SK-N-SH (cell line): ENCODE measurements at regions not wholly inside any gene's neighbourhood (a gene's known extent, or its start where the extent isn't known, plus 50 kb on each side); places are given as distances from the start of the nearest gene placed in this dataset.
A peak's percentile ranks its signal among the peaks of the same experiment; 100 is the strongest.

ENCODE experiments used
- CTCF ChIP-seq: fragments of 200-600 bp; sonication (generic); IDR thresholded peaks from 2 replicates; pipeline ENCODE4 v1.6.1; 2017; ENCODE audit warnings: antibody characterized with exemption, mild to moderate bottlenecking, moderate library complexity
- EP300 ChIP-seq, 2 experiments: IDR thresholded peaks; 2 replicates each; pipeline versions ENCODE4 v1.4.0 to v1.6.1; 2012; ENCODE audit warnings: borderline replicate concordance in 1 of 2, low read depth in 1 of 2, low read length in 1 of 2
- EZH2phosphoT487 ChIP-seq: fragments of 200-600 bp; sonication (generic); IDR thresholded peaks from 2 replicates; pipeline ENCODE4 v1.6.1; 2017; ENCODE audit warnings: low read depth, mixed run types, mild to moderate bottlenecking, antibody characterized with exemption, moderate library complexity, borderline replicate concordance
- FOXM1 ChIP-seq: IDR thresholded peaks from 2 replicates; pipeline ENCODE4 v1.4.0; 2012; ENCODE audit warnings: low read depth, mild to moderate bottlenecking
- MAX ChIP-seq: IDR thresholded peaks from 2 replicates; pipeline ENCODE4 v1.4.0; 2012; ENCODE audit warnings: low read depth
- MXI1 ChIP-seq: IDR thresholded peaks from 2 replicates; pipeline ENCODE4 v1.6.1; 2012; ENCODE audit warnings: mild to moderate bottlenecking, low read depth, low read length, improper control_type of control experiment
- RAD21 ChIP-seq: IDR thresholded peaks from 2 replicates; pipeline ENCODE4 v1.6.1; 2012; ENCODE audit warnings: mild to moderate bottlenecking, low read length
- REST ChIP-seq: IDR thresholded peaks from 2 replicates; pipeline ENCODE4 v1.6.1; 2012; ENCODE audit warnings: mild to moderate bottlenecking, low read depth, low read length, moderate library complexity
- SIN3A ChIP-seq: IDR thresholded peaks from 2 replicates; pipeline ENCODE4 v1.6.1; 2012; ENCODE audit warnings: low read depth, mild to moderate bottlenecking, low read length, moderate library complexity, borderline replicate concordance
- SMC3 ChIP-seq: IDR thresholded peaks from 2 replicates; pipeline ENCODE4 v1.6.1; 2012; ENCODE audit warnings: low read depth, low read length, improper control_type of control experiment
- TAF1 ChIP-seq: IDR thresholded peaks from 2 replicates; pipeline ENCODE4 v1.6.1; 2012; ENCODE audit warnings: low read depth, mild to moderate bottlenecking, low read length, moderate library complexity, borderline replicate concordance
- TCF12 ChIP-seq: IDR thresholded peaks from 2 replicates; pipeline ENCODE4 v1.4.0; 2012
- USF2 ChIP-seq: fragments of 150-350 bp; IDR thresholded peaks from 2 replicates; pipeline ENCODE4 v1.6.1; 2017; ENCODE audit warnings: antibody characterized with exemption, low read length, low read depth, borderline replicate concordance

- TF ChIP-seq MXI1 (no peak), CTCF (peak; percentile 20; the same call in 1 of the 2 replicates), FOXM1 (no peak), USF2 (no peak), EP300 (IDR thresholded peaks at IDR 0.05; ENCODE audit: borderline replicate concordance in 1 of 2, low read depth in 1 of 2, low read length in 1 of 2) (no peak), SIN3A (no peak), TAF1 (no peak), EZH2phosphoT487 (no peak), TCF12 (no peak), MAX (no peak), RAD21 (peak; percentile 41), SMC3 (peak; percentile 26; the same call in 1 of the 2 replicates), REST (no peak)
Measured at GRCh38 chr1:198072177-198072576, 84.6 kb upstream of the NEK7 start.
